ENCODE measurements at regions not wholly inside any gene's neighbourhood (a gene's known extent, or its start where the extent isn't known, plus 50 kb on each side); places are given as distances from the start of the nearest gene placed in this dataset.

GRCh38 chr9:89928106-89928505, 323.3 kb downstream of the GADD45G start:
- Histone ChIP-seq H3K27me3 (ENCODE audit: insufficient read depth, low read length) (no peaks in the 10 kb centered on the region), H3K4me3 (ENCODE audit: low read depth, low read length) (no peak overlapping the region), H3K27ac (ENCODE audit: low read depth, low read length) (no peak overlapping the region), H3K4me2 (ENCODE audit: low read length) (no peak overlapping the region), H3K79me2 (ENCODE audit: control insufficient read depth, insufficient read depth, low read length, poor library complexity) (peaks cover 2% of the 10 kb centered on the region), H4K12ac (ENCODE audit: low read depth, low read length) (no peak overlapping the region), H3K4me1 (ENCODE audit: control insufficient read depth in 1 of 2, insufficient read depth in 2 of 2, low read length in 2 of 2) (peaks cover 19 to 29% of the 10 kb centered on the region in 2 experiments), H2BK5ac (ENCODE audit: low read depth, low read length, poor library complexity) (no peak overlapping the region), H2BK12ac (ENCODE audit: low read length) (peak overlapping the region; percentile 10), H2AFZ (ENCODE audit: insufficient read depth, low read length, poor library complexity) (no peak overlapping the region), H3K23ac (ENCODE audit: low read length) (no peak overlapping the region), H3K9me3 (ENCODE audit: insufficient read depth, low read depth, low read length) (no peaks in the 10 kb centered on the region), H3K14ac (ENCODE audit: low read length) (no peak overlapping the region), H2BK120ac (ENCODE audit: insufficient read depth, low read length, poor library complexity) (no peak overlapping the region), H4K8ac (ENCODE audit: low read depth, low read length) (no peak overlapping the region), H3K36me3 (ENCODE audit: control insufficient read depth in 1 of 2, insufficient read depth in 2 of 2, low read length in 2 of 2) (no peaks in the 10 kb centered on the region), H4K91ac (ENCODE audit: low read depth, low read length) (peak overlapping the region; percentile 1), H3K4ac (ENCODE audit: low read depth, low read length) (no peak overlapping the region), H3K79me1 (ENCODE audit: low read length) (peaks cover 23% of the 10 kb centered on the region), H3K18ac (ENCODE audit: low read length) (no peak overlapping the region), H3K9ac (ENCODE audit: low read length) (no peak overlapping the region), H2AK5ac (ENCODE audit: low read length) (peak overlapping the region; percentile 32)
- DNase-seq = no peak
- WGBS (ENCODE audit: extremely low coverage, insufficient coverage, insufficient read length) = no CpG with 5 or more reads among the region's 1 CpG

GRCh38 chr9:89928521-89929275, 323.9 kb downstream of the GADD45G start:
- no peak overlapping the region for H3K4ac ChIP-seq (ENCODE audit: low read depth, low read length)
- H4K12ac ChIP-seq (ENCODE audit: low read depth, low read length) = no peak overlapping the region
- no peak overlapping the region for H3K9ac ChIP-seq (ENCODE audit: low read length)

GRCh38 chr9:89929315-89929672, 324.5 kb downstream of the GADD45G start:
- Histone ChIP-seq H2AK5ac (ENCODE audit: low read length) (no peak overlapping the region), H4K12ac (ENCODE audit: low read depth, low read length) (no peak overlapping the region)

More at GRCh38 chr9:89928521-89929275, 323.9 kb downstream of the GADD45G start:
- Histone ChIP-seq H3K79me2 (ENCODE audit: control insufficient read depth, insufficient read depth, low read length, poor library complexity) (no peaks in the 10 kb centered on the region), H3K9me3 (ENCODE audit: insufficient read depth, low read depth, low read length) (no peaks in the 10 kb centered on the region), H3K27ac (ENCODE audit: low read depth, low read length) (no peak overlapping the region), H3K18ac (ENCODE audit: low read length) (no peak overlapping the region), H2AFZ (ENCODE audit: insufficient read depth, low read length, poor library complexity) (no peak overlapping the region), H2BK5ac (ENCODE audit: low read depth, low read length, poor library complexity) (peak overlapping the region; percentile 24), H2BK12ac (ENCODE audit: low read length) (peak overlapping the region; percentile 74), H2BK120ac (ENCODE audit: insufficient read depth, low read length, poor library complexity) (peak overlapping the region; percentile 65), H3K4me3 (ENCODE audit: low read depth, low read length) (no peak overlapping the region), H3K27me3 (ENCODE audit: insufficient read depth, low read length) (no peaks in the 10 kb centered on the region), H3K4me1 (ENCODE audit: control insufficient read depth in 1 of 2, insufficient read depth in 2 of 2, low read length in 2 of 2) (peaks cover 15 to 24% of the 10 kb centered on the region in 2 experiments), H3K23ac (ENCODE audit: low read length) (no peak overlapping the region), H2AK5ac (ENCODE audit: low read length) (peak overlapping the region; percentile 32), H3K14ac (ENCODE audit: low read length) (peak overlapping the region; percentile 1), H4K91ac (ENCODE audit: low read depth, low read length) (peak overlapping the region; percentile 9), H3K4me2 (ENCODE audit: low read length) (no peak overlapping the region), H4K8ac (ENCODE audit: low read depth, low read length) (no peak overlapping the region), H3K36me3 (ENCODE audit: control insufficient read depth in 1 of 2, insufficient read depth in 2 of 2, low read length in 2 of 2) (no peaks in the 10 kb centered on the region), H3K79me1 (ENCODE audit: low read length) (peaks cover 19% of the 10 kb centered on the region)
- DNase-seq = no peak
- no CpG with 5 or more reads among the region's 6 CpGs for WGBS (ENCODE audit: extremely low coverage, insufficient coverage, insufficient read length)

GRCh38 chr9:89929673-89930480, 325.1 kb downstream of the GADD45G start:
- Histone ChIP-seq H4K12ac (ENCODE audit: low read depth, low read length) (no peak overlapping the region), H4K91ac (ENCODE audit: low read depth, low read length) (no peak overlapping the region)

More at GRCh38 chr9:89929315-89929672, 324.5 kb downstream of the GADD45G start:
- H3K27me3 ChIP-seq (ENCODE audit: insufficient read depth, low read length) = no peaks in the 10 kb centered on the region
- peak overlapping the region; percentile 24 for H2BK5ac ChIP-seq (ENCODE audit: low read depth, low read length, poor library complexity)
- peak overlapping the region; percentile 9 for H4K91ac ChIP-seq (ENCODE audit: low read depth, low read length)
- no peak overlapping the region for H3K14ac ChIP-seq (ENCODE audit: low read length)
- H3K4ac ChIP-seq (ENCODE audit: low read depth, low read length) = no peak overlapping the region
- no peak overlapping the region for H3K27ac ChIP-seq (ENCODE audit: low read depth, low read length)
- H2AFZ ChIP-seq (ENCODE audit: insufficient read depth, low read length, poor library complexity) = no peak overlapping the region
- peak in 1 of 2 donors; percentile 16 for DNase-seq
- H3K18ac ChIP-seq (ENCODE audit: low read length) = no peak overlapping the region
- peaks cover 18% of the 10 kb centered on the region for H3K79me1 ChIP-seq (ENCODE audit: low read length)
- peak overlapping the region; percentile 65 for H2BK120ac ChIP-seq (ENCODE audit: insufficient read depth, low read length, poor library complexity)
- H3K4me3 ChIP-seq (ENCODE audit: low read depth, low read length) = no peak overlapping the region
- H3K4me1 ChIP-seq (ENCODE audit: control insufficient read depth in 1 of 2, insufficient read depth in 2 of 2, low read length in 2 of 2) = peaks cover 14 to 22% of the 10 kb centered on the region in 2 experiments
- no peak overlapping the region for H4K8ac ChIP-seq (ENCODE audit: low read depth, low read length)
- H3K9me3 ChIP-seq (ENCODE audit: insufficient read depth, low read depth, low read length) = no peaks in the 10 kb centered on the region
- H3K36me3 ChIP-seq (ENCODE audit: control insufficient read depth in 1 of 2, insufficient read depth in 2 of 2, low read length in 2 of 2) = no peaks in the 10 kb centered on the region
- H3K9ac ChIP-seq (ENCODE audit: low read length) = no peak overlapping the region
- H3K4me2 ChIP-seq (ENCODE audit: low read length) = no peak overlapping the region
- WGBS (ENCODE audit: extremely low coverage, insufficient coverage, insufficient read length) = no CpG with 5 or more reads among the region's 3 CpGs
- no peak overlapping the region for H2BK12ac ChIP-seq (ENCODE audit: low read length)
- no peaks in the 10 kb centered on the region for H3K79me2 ChIP-seq (ENCODE audit: control insufficient read depth, insufficient read depth, low read length, poor library complexity)
- H3K23ac ChIP-seq (ENCODE audit: low read length) = no peak overlapping the region

More at GRCh38 chr9:89929673-89930480, 325.1 kb downstream of the GADD45G start:
- H3K4ac ChIP-seq (ENCODE audit: low read depth, low read length) = no peak overlapping the region
- H3K23ac ChIP-seq (ENCODE audit: low read length) = no peak overlapping the region
- no peak overlapping the region for H3K14ac ChIP-seq (ENCODE audit: low read length)
- H2AFZ ChIP-seq (ENCODE audit: insufficient read depth, low read length, poor library complexity) = no peak overlapping the region
- no peak overlapping the region for H2AK5ac ChIP-seq (ENCODE audit: low read length)
- no peaks in the 10 kb centered on the region for H3K79me2 ChIP-seq (ENCODE audit: control insufficient read depth, insufficient read depth, low read length, poor library complexity)
- peak overlapping the region; percentile 60 for H3K27ac ChIP-seq (ENCODE audit: low read depth, low read length)
- H3K9me3 ChIP-seq (ENCODE audit: insufficient read depth, low read depth, low read length) = no peaks in the 10 kb centered on the region
- no peaks in the 10 kb centered on the region for H3K27me3 ChIP-seq (ENCODE audit: insufficient read depth, low read length)
- H2BK12ac ChIP-seq (ENCODE audit: low read length) = no peak overlapping the region
- H3K9ac ChIP-seq (ENCODE audit: low read length) = no peak overlapping the region
- DNase-seq = no peak
- H3K4me3 ChIP-seq (ENCODE audit: low read depth, low read length) = no peak overlapping the region
- no peaks in the 10 kb centered on the region for H3K36me3 ChIP-seq (ENCODE audit: control insufficient read depth in 1 of 2, insufficient read depth in 2 of 2, low read length in 2 of 2)
- no CpG with 5 or more reads among the region's 9 CpGs for WGBS (ENCODE audit: extremely low coverage, insufficient coverage, insufficient read length)
- H3K79me1 ChIP-seq (ENCODE audit: low read length) = peaks cover 12% of the 10 kb centered on the region
- peak overlapping the region; percentile 12 for H2BK5ac ChIP-seq (ENCODE audit: low read depth, low read length, poor library complexity)
- H4K8ac ChIP-seq (ENCODE audit: low read depth, low read length) = no peak overlapping the region
- peaks cover 9 to 17% of the 10 kb centered on the region in 2 experiments for H3K4me1 ChIP-seq (ENCODE audit: control insufficient read depth in 1 of 2, insufficient read depth in 2 of 2, low read length in 2 of 2)
- no peak overlapping the region for H3K18ac ChIP-seq (ENCODE audit: low read length)
- H2BK120ac ChIP-seq (ENCODE audit: insufficient read depth, low read length, poor library complexity) = no peak overlapping the region
- H3K4me2 ChIP-seq (ENCODE audit: low read length) = no peak overlapping the region
